Tibial nerve (tissue), 4 donors: ENCODE measurements at regions not wholly inside any gene's neighbourhood (a gene's known extent, or its start where the extent isn't known, plus 50 kb on each side); places are given as distances from the start of the nearest gene placed in this dataset.

Experiments used
- EP300 ChIP-seq, 2 donors: sonication (generic); formaldehyde crosslinking; IDR thresholded peaks; one replicate each; pipeline ENCODE4 v1.6.1; 2017; ENCODE audit warnings: antibody characterized with exemption in 2 of 2, mild to moderate bottlenecking in 1 of 2
- TF ChIP-seq, protein P1 (sequence below), 5 experiments: fragments of 200-600 bp in 3 of 5; fragments of 450-650 bp in 2 of 5; sonication (generic) in 3 of 5; IDR thresholded peaks; one replicate each; pipeline ENCODE4 v1.5.1; 2016 to 2019; ENCODE audit warnings: antibody characterized with exemption in 5 of 5, mild to moderate bottlenecking in 3 of 5, moderate library complexity in 2 of 5

DNA sequence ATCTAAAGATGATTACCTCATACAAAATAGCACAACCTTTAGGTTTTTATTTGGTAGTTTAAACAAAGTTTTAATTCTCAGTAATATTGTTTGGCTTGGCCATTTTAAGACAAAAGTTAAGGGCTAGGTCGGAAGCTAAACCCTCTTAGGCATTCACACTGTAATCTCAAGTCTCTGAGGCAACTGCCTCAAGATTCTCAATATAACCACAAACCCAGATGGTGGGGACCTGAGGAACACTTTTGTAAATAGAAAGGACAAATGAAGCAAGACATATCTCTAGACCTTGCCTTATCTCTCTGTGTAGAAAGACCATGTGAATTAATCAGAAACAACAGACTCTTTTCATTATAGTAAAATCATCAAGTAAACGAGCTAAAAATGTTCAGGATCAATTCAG is 500.2 kb upstream of the CDH6 start:
- TF ChIP-seq EP300 (IDR thresholded peaks at IDR 0.05), result no peak
- TF ChIP-seq, protein P1, sequence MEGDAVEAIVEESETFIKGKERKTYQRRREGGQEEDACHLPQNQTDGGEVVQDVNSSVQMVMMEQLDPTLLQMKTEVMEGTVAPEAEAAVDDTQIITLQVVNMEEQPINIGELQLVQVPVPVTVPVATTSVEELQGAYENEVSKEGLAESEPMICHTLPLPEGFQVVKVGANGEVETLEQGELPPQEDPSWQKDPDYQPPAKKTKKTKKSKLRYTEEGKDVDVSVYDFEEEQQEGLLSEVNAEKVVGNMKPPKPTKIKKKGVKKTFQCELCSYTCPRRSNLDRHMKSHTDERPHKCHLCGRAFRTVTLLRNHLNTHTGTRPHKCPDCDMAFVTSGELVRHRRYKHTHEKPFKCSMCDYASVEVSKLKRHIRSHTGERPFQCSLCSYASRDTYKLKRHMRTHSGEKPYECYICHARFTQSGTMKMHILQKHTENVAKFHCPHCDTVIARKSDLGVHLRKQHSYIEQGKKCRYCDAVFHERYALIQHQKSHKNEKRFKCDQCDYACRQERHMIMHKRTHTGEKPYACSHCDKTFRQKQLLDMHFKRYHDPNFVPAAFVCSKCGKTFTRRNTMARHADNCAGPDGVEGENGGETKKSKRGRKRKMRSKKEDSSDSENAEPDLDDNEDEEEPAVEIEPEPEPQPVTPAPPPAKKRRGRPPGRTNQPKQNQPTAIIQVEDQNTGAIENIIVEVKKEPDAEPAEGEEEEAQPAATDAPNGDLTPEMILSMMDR (IDR thresholded peaks at IDR 0.05), result no peak
